Stomach (tissue), 4 donors: ENCODE measurements at regions not wholly inside any gene's neighbourhood (a gene's known extent, or its start where the extent isn't known, plus 50 kb on each side); places are given as distances from the start of the nearest gene placed in this dataset.

Source experiments
- CTCF ChIP-seq, 7 experiments: fragments of 450-650 bp in 4 of 7; fragments of 200-600 bp in 3 of 7; sonication (generic) in 3 of 7; IDR thresholded peaks; one replicate each; pipeline ENCODE4 v1.5.1; 2016 to 2019; ENCODE audit warnings: antibody characterized with exemption in 7 of 7, control low read depth in 2 of 7, mild to moderate bottlenecking in 1 of 7
- POLR2A ChIP-seq, 4 donors: fragments of 450-650 bp; IDR thresholded peaks; one replicate each; pipeline ENCODE4 v1.6.1; 2016; ENCODE audit warnings: antibody characterized with exemption in 4 of 4, control low read depth in 2 of 4, mild to moderate bottlenecking in 1 of 4, moderate library complexity in 1 of 4

DNA sequence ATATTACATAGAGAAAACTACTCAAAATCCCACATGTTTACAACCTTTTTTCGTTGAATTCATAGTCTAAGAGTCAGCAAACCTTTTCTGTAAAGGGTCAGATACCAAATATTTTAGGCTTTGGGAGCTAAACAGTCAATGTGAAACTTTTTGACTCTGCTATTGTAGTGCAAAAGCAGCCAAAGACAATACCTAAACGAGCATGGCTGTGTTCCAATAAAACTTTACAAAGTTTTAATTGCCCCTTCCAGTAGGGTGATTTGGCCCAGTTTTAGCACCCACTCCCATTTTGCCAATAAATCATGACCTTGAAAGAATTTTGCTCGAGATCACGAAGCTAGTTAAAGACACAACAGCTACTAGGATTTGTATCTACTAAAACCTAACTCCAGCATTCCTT is 147.2 kb downstream of the ANKRD50 start:
- TF ChIP-seq CTCF (IDR thresholded peaks at IDR 0.05) (no peak), POLR2A (IDR thresholded peaks at IDR 0.05) (no peak)
